ENCODE measurements at regions not wholly inside any gene's neighbourhood (a gene's known extent, or its start where the extent isn't known, plus 50 kb on each side); places are given as distances from the start of the nearest gene placed in this dataset.

DNA sequence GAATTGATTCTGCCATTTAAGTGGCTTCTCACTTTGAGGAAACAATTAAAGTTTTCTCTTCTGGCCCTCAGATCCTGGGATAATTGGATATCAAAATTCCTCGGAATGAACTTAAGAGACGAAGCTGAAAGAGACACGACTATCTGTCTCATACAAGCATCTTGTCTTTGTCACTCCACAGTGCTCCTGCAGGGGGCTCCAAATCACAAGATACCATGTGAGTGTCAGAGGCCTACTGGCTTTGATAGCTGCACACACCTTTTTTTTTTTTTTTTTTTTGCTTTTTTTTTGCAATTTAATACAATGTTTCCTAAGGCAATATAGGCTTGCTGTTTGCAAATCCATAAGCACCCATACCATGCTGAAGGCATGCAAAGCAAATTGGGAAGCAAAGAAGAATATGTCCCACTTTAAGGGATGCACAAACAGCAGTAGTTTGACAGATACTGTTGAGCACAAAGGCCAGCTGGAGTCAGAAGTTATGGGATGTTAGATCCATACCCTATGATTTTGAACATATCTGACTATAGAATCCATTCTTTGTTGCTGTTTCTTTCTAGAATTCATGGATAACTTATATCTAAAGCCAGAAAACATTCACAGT lies 109.0 kb upstream of the CBLN2 start:
- Histone ChIP-seq H3F3A (replicated peaks; ENCODE audit: insufficient read depth) (no peaks in the 10 kb centered on the region), H3K4me3 (ENCODE audit: low read depth in 2 of 2, low read length in 1 of 2) (no peak overlapping the region), H3K27ac (ENCODE audit: low read depth in 2 of 2, low read length in 1 of 2) (no peak overlapping the region), H3K9me2 (no peaks in the 10 kb centered on the region), H2AFZ (ENCODE audit: low read depth) (no peak overlapping the region), H3K36me3 (replicated peaks in 1 of 2; ENCODE audit: control insufficient read depth in 1 of 2, insufficient read depth in 2 of 2, low read length in 1 of 2) (no peaks in the 10 kb centered on the region), H3K9ac (no peak overlapping the region), H3K27me3 (ENCODE audit: insufficient read depth) (no peaks in the 10 kb centered on the region), H3K79me2 (ENCODE audit: insufficient read depth) (no peaks in the 10 kb centered on the region), H3K9me3 (no peaks in the 10 kb centered on the region), H3K4me2 (no peak overlapping the region), H3K4me1 (ENCODE audit: control insufficient read depth in 1 of 2, insufficient read depth in 2 of 2, low read depth in 1 of 2, low read length in 1 of 2) (no peaks in the 10 kb centered on the region), H4K20me1 (ENCODE audit: insufficient read depth) (no peaks in the 10 kb centered on the region)
- ChIA-PET POLR2A (no interaction called here), CTCF (interaction anchor here (0.6 to 2.0 kb wide), 14 partner anchors 9 to 74 kb away, joined by 3 to 37 read pairs (median 4); no protein-coding TSS in a partner anchor)
- TF ChIP-seq FOXM1 (IDR thresholded peaks at IDR 0.05; ENCODE audit: low read depth) (no peak), NRF1 (IDR thresholded peaks at IDR 0.05; ENCODE audit: low read depth, low read length) (no peak), RAD21 (IDR thresholded peaks at IDR 0.05; ENCODE audit: low read length) (peak; percentile 69), FOSL2 (IDR thresholded peaks at IDR 0.05; ENCODE audit: borderline replicate concordance, low read depth) (no peak), CHD2 (IDR thresholded peaks at IDR 0.05; ENCODE audit: low read length, partially characterized antibody) (no peak), CTCF (IDR thresholded peaks at IDR 0.05) (peak; percentile 68), YY1 (IDR thresholded peaks at IDR 0.05; ENCODE audit: low read depth) (no peak), SMC3 (IDR thresholded peaks at IDR 0.05; ENCODE audit: low read depth, low read length) (peak; percentile 30), RFX5 (IDR thresholded peaks at IDR 0.05; ENCODE audit: low read length) (no peak), EZH2phosphoT487 (IDR thresholded peaks at IDR 0.05; ENCODE audit: borderline replicate concordance, low read depth) (no peak)
- TF ChIP-seq, protein P1, sequence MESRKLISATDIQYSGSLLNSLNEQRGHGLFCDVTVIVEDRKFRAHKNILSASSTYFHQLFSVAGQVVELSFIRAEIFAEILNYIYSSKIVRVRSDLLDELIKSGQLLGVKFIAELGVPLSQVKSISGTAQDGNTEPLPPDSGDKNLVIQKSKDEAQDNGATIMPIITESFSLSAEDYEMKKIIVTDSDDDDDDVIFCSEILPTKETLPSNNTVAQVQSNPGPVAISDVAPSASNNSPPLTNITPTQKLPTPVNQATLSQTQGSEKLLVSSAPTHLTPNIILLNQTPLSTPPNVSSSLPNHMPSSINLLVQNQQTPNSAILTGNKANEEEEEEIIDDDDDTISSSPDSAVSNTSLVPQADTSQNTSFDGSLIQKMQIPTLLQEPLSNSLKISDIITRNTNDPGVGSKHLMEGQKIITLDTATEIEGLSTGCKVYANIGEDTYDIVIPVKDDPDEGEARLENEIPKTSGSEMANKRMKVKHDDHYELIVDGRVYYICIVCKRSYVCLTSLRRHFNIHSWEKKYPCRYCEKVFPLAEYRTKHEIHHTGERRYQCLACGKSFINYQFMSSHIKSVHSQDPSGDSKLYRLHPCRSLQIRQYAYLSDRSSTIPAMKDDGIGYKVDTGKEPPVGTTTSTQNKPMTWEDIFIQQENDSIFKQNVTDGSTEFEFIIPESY (IDR thresholded peaks at IDR 0.05; ENCODE audit: borderline replicate concordance, low read depth), result no peak
- peak; percentile 61 for DNase-seq
- 32% methylated on average over 3 of the region's 3 CpGs for WGBS (ENCODE audit: low lambda C conversion rate)

DNA sequence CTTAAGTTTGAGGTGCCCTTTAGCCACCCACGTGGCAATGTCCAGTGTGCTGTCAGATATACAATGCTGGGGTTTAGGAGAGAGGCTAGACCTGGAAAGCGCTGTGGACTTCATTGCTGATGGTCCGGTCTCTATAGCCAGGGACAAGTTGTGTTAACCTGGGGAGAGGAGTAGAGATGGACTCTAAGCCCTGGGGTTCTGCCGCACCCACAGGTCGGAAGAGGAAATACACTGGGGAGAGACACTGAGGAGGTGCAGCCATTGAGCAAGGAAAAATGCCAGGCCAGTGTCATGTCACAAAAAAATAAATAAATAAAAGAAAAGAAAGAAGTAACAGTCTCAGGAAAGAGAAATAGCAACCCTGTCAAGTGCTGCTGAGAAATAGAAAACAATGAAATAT lies 106.9 kb upstream of the CBLN2 start:
- Histone ChIP-seq H3K9me3 (no peaks in the 10 kb centered on the region), H3K36me3 (replicated peaks in 1 of 2; ENCODE audit: control insufficient read depth in 1 of 2, insufficient read depth in 2 of 2, low read length in 1 of 2) (no peaks in the 10 kb centered on the region), H3F3A (replicated peaks; ENCODE audit: insufficient read depth) (no peaks in the 10 kb centered on the region), H3K4me2 (no peak overlapping the region), H3K4me1 (ENCODE audit: control insufficient read depth in 1 of 2, insufficient read depth in 2 of 2, low read depth in 1 of 2, low read length in 1 of 2) (no peaks in the 10 kb centered on the region), H2AFZ (ENCODE audit: low read depth) (no peak overlapping the region), H3K27me3 (ENCODE audit: insufficient read depth) (no peaks in the 10 kb centered on the region), H3K27ac (ENCODE audit: low read depth in 2 of 2, low read length in 1 of 2) (no peak overlapping the region), H3K4me3 (ENCODE audit: low read depth in 2 of 2, low read length in 1 of 2) (no peak overlapping the region), H4K20me1 (ENCODE audit: insufficient read depth) (no peaks in the 10 kb centered on the region), H3K9me2 (no peaks in the 10 kb centered on the region), H3K9ac (no peak overlapping the region), H3K79me2 (ENCODE audit: insufficient read depth) (no peaks in the 10 kb centered on the region)
- ChIA-PET CTCF (no interaction called here), POLR2A (no interaction called here)
- 28% methylated on average over 5 of the region's 5 CpGs for WGBS (ENCODE audit: low lambda C conversion rate)
- TF ChIP-seq ELF1 (IDR thresholded peaks at IDR 0.05) (no peak), POLR2AphosphoS5 (IDR thresholded peaks at IDR 0.05; ENCODE audit: low read depth, low read length) (no peak), GABPA (IDR thresholded peaks at IDR 0.05; ENCODE audit: low read depth) (no peak), JUND (IDR thresholded peaks at IDR 0.05) (no peak), YY1 (IDR thresholded peaks at IDR 0.05; ENCODE audit: low read depth) (no peak), NRF1 (IDR thresholded peaks at IDR 0.05; ENCODE audit: low read depth, low read length) (no peak), GATA2 (CRISPR knock-in tag; IDR thresholded peaks at IDR 0.05) (no peak), EZH2phosphoT487 (IDR thresholded peaks at IDR 0.05; ENCODE audit: borderline replicate concordance, low read depth) (no peak), MXI1 (IDR thresholded peaks at IDR 0.05; ENCODE audit: low read depth, low read length) (no peak), FOXJ3 (CRISPR knock-in tag; IDR thresholded peaks at IDR 0.05) (no peak), NFIC (IDR thresholded peaks at IDR 0.05; ENCODE audit: borderline replicate concordance) (no peak), MEF2A (IDR thresholded peaks at IDR 0.05; ENCODE audit: borderline replicate concordance, low read depth) (no peak)
- DNase-seq, result no peak

Measured in SK-N-SH (cell line).